ENCODE measurements at regions not wholly inside any gene's neighbourhood (a gene's known extent, or its start where the extent isn't known, plus 50 kb on each side); places are given as distances from the start of the nearest gene placed in this dataset.

GRCh38 chr2:7286120-7286519 lies 368.9 kb downstream of the RNF144A start:
- TF ChIP-seq FOXP2 (optimal IDR thresholded peaks at IDR 0.05; ENCODE audit: borderline replicate concordance, extremely low read depth, extremely low read length, insufficient read depth) (no peak), POLR2AphosphoS5 (IDR thresholded peaks at IDR 0.05; ENCODE audit: low read depth, low read length) (no peak), TAF1 (IDR thresholded peaks at IDR 0.05; ENCODE audit: borderline replicate concordance, insufficient read depth, low read length) (no peak), REST (IDR thresholded peaks at IDR 0.05; ENCODE audit: insufficient read depth in 1 of 2, low read depth in 2 of 2, low read length in 2 of 2) (no peak)
